Trophoblast cell (in vitro differentiated cells and primary cell): ENCODE measurements at regions not wholly inside any gene's neighbourhood (a gene's known extent, or its start where the extent isn't known, plus 50 kb on each side); places are given as distances from the start of the nearest gene placed in this dataset.

ENCODE experiments used
- DNase-seq, 2 donors: peaks; one replicate each; pipeline ENCODE4 v3.0.0-alpha.2; 2016
- H2AFZ ChIP-seq: 2 replicates; pipeline ENCODE4 v1.6.1; 2013; ENCODE audit warnings: low read length, moderate library complexity, mild to moderate bottlenecking; ENCODE audit not compliant: insufficient read depth, poor library complexity
- H2AK5ac ChIP-seq: 2 replicates; pipeline ENCODE4 v1.6.1; 2013; ENCODE audit warnings: mild to moderate bottlenecking, low read length
- H2BK120ac ChIP-seq: 2 replicates; pipeline ENCODE4 v1.6.1; 2013; ENCODE audit warnings: low read length, mild to moderate bottlenecking, moderate library complexity; ENCODE audit not compliant: insufficient read depth, poor library complexity
- H2BK12ac ChIP-seq: 2 replicates; pipeline ENCODE4 v1.6.1; 2013; ENCODE audit warnings: mild to moderate bottlenecking, low read length, moderate library complexity
- H2BK5ac ChIP-seq: 2 replicates; pipeline ENCODE4 v1.6.1; 2013; ENCODE audit warnings: low read length, low read depth, moderate library complexity, mild to moderate bottlenecking; ENCODE audit not compliant: poor library complexity
- H3K14ac ChIP-seq: 2 replicates; pipeline ENCODE4 v1.6.1; 2013; ENCODE audit warnings: mild to moderate bottlenecking, low read length
- H3K18ac ChIP-seq: 2 replicates; pipeline ENCODE4 v1.6.1; 2013; ENCODE audit warnings: mild to moderate bottlenecking, low read length
- H3K23ac ChIP-seq: 2 replicates; pipeline ENCODE4 v1.6.1; 2013; ENCODE audit warnings: low read length
- H3K27ac ChIP-seq: 2 replicates; pipeline ENCODE4 v1.5.1; 2013; ENCODE audit warnings: low read depth, mild to moderate bottlenecking, inconsistent platforms, low read length, moderate library complexity
- H3K27me3 ChIP-seq: 2 replicates; pipeline ENCODE4 v1.6.1; 2013; ENCODE audit warnings: inconsistent platforms, mild to moderate bottlenecking, low read length, moderate library complexity; ENCODE audit not compliant: insufficient read depth
- H3K36me3 ChIP-seq, 2 experiments: 1 replicate in 1 of 2; 2 replicates in 1 of 2; pipeline ENCODE4 v1.6.1; 2013; ENCODE audit warnings: low read length in 2 of 2, mild to moderate bottlenecking in 2 of 2, moderate library complexity in 1 of 2; ENCODE audit not compliant: insufficient read depth in 2 of 2, control insufficient read depth in 1 of 2
- H3K4ac ChIP-seq: 2 replicates; pipeline ENCODE4 v1.6.1; 2013; ENCODE audit warnings: low read depth, mild to moderate bottlenecking, low read length, moderate library complexity
- H3K4me1 ChIP-seq, 2 experiments: 1 replicate in 1 of 2; 2 replicates in 1 of 2; pipeline ENCODE4 v1.6.1; 2013; ENCODE audit warnings: low read length in 2 of 2, mild to moderate bottlenecking in 2 of 2, moderate library complexity in 1 of 2; ENCODE audit not compliant: insufficient read depth in 2 of 2, control insufficient read depth in 1 of 2
- H3K4me2 ChIP-seq: 2 replicates; pipeline ENCODE4 v1.6.1; 2013; ENCODE audit warnings: inconsistent platforms, mild to moderate bottlenecking, low read length, moderate library complexity
- H3K4me3 ChIP-seq: 2 replicates; pipeline ENCODE4 v1.5.1; 2013; ENCODE audit warnings: mild to moderate bottlenecking, low read depth, low read length, inconsistent platforms
- H3K79me1 ChIP-seq: one replicate; pipeline ENCODE4 v1.6.1; 2013; ENCODE audit warnings: low read length
- H3K79me2 ChIP-seq: 2 replicates; pipeline ENCODE4 v1.6.1; 2013; ENCODE audit warnings: low read length, mild to moderate bottlenecking; ENCODE audit not compliant: control insufficient read depth, insufficient read depth, poor library complexity
- H3K9ac ChIP-seq: 2 replicates; pipeline ENCODE4 v1.6.1; 2013; ENCODE audit warnings: mild to moderate bottlenecking, low read length
- H3K9me3 ChIP-seq: 2 replicates; pipeline ENCODE4 v1.6.1; 2013; ENCODE audit warnings: low read depth, mild to moderate bottlenecking, control low read depth, inconsistent platforms, low read length; ENCODE audit not compliant: insufficient read depth
- H4K12ac ChIP-seq: 2 replicates; pipeline ENCODE4 v1.6.1; 2013; ENCODE audit warnings: low read depth, mild to moderate bottlenecking, low read length, moderate library complexity
- H4K8ac ChIP-seq: 2 replicates; pipeline ENCODE4 v1.6.1; 2013; ENCODE audit warnings: low read depth, mild to moderate bottlenecking, low read length, moderate library complexity
- H4K91ac ChIP-seq: one replicate; pipeline ENCODE4 v1.6.1; 2013; ENCODE audit warnings: low read depth, mild to moderate bottlenecking, low read length, moderate library complexity
- WGBS: extraction: QIAGEN DNeasy Blood & Tissue Kit; methylation state at CpG from one replicate; pipeline ENCODE4 v1.1.7; 2013; ENCODE audit warnings: missing lambda C conversion rate; ENCODE audit not compliant: insufficient read length, insufficient coverage; ENCODE audit errors: extremely low coverage; 5-methylcytosine and 5-hydroxymethylcytosine counted together

- Histone ChIP-seq H3K79me1 (no peaks in the 10 kb centered on the region), H3K9ac (no peak overlapping the region), H3K4ac (no peak overlapping the region), H4K91ac (no peak overlapping the region), H2BK120ac (no peak overlapping the region), H4K12ac (no peak overlapping the region), H2AFZ (no peak overlapping the region), H3K4me3 (no peak overlapping the region), H3K79me2 (no peaks in the 10 kb centered on the region), H2BK12ac (no peak overlapping the region), H3K27me3 (no peaks in the 10 kb centered on the region), H3K18ac (no peak overlapping the region), H3K27ac (no peak overlapping the region), H2BK5ac (no peak overlapping the region), H3K4me1 (no peaks in the 10 kb centered on the region), H3K9me3 (peaks cover 3% of the 10 kb centered on the region), H3K14ac (no peak overlapping the region), H3K23ac (no peak overlapping the region), H2AK5ac (no peak overlapping the region), H3K36me3 (no peaks in the 10 kb centered on the region), H4K8ac (no peak overlapping the region), H3K4me2 (no peak overlapping the region)
- no CpG with 5 or more reads among the region's 1 CpG for WGBS
- DNase-seq = no peak
Observed at GRCh38 chr3:16818945-16819344, 65.8 kb upstream of the PLCL2 start.

- H3K27ac ChIP-seq = no peak overlapping the region
- no peak overlapping the region for H2BK5ac ChIP-seq
- H3K18ac ChIP-seq = no peak overlapping the region
- no peak for DNase-seq
- no peak overlapping the region for H3K4me3 ChIP-seq
- H3K23ac ChIP-seq = no peak overlapping the region
- peaks cover 3% of the 10 kb centered on the region for H3K9me3 ChIP-seq
- H4K8ac ChIP-seq = no peak overlapping the region
- no peak overlapping the region for H4K91ac ChIP-seq
- H3K4ac ChIP-seq = no peak overlapping the region
- no peaks in the 10 kb centered on the region for H3K36me3 ChIP-seq
- H3K79me2 ChIP-seq = no peaks in the 10 kb centered on the region
- H2BK120ac ChIP-seq = no peak overlapping the region
- H3K14ac ChIP-seq = no peak overlapping the region
- H2AK5ac ChIP-seq = no peak overlapping the region
- H3K27me3 ChIP-seq = no peaks in the 10 kb centered on the region
- no peak overlapping the region for H3K4me2 ChIP-seq
- no peaks in the 10 kb centered on the region for H3K4me1 ChIP-seq
- H3K9ac ChIP-seq = no peak overlapping the region
- H2AFZ ChIP-seq = no peak overlapping the region
- H3K79me1 ChIP-seq = no peaks in the 10 kb centered on the region
- H4K12ac ChIP-seq = no peak overlapping the region
- no peak overlapping the region for H2BK12ac ChIP-seq
Observed at GRCh38 chr3:16820485-16820884, 64.3 kb upstream of the PLCL2 start.

- no peak overlapping the region for H3K27ac ChIP-seq
- H3K9ac ChIP-seq = no peak overlapping the region
- no peaks in the 10 kb centered on the region for H3K4me1 ChIP-seq
- no peak overlapping the region for H3K23ac ChIP-seq
- H3K14ac ChIP-seq = no peak overlapping the region
- H4K8ac ChIP-seq = no peak overlapping the region
- peaks cover 3% of the 10 kb centered on the region for H3K9me3 ChIP-seq
- H3K4me3 ChIP-seq = no peak overlapping the region
- H2BK5ac ChIP-seq = no peak overlapping the region
- no peak overlapping the region for H4K12ac ChIP-seq
- no peak overlapping the region for H2AK5ac ChIP-seq
- H3K27me3 ChIP-seq = no peaks in the 10 kb centered on the region
- no peak overlapping the region for H4K91ac ChIP-seq
- WGBS = no CpG with 5 or more reads among the region's 4 CpGs
- H2BK12ac ChIP-seq = no peak overlapping the region
- H3K79me2 ChIP-seq = no peaks in the 10 kb centered on the region
- H3K4me2 ChIP-seq = no peak overlapping the region
- no peak overlapping the region for H3K4ac ChIP-seq
- no peak overlapping the region for H3K18ac ChIP-seq
- DNase-seq = no peak
- no peak overlapping the region for H2BK120ac ChIP-seq
- H3K79me1 ChIP-seq = no peaks in the 10 kb centered on the region
- H2AFZ ChIP-seq = no peak overlapping the region
- no peaks in the 10 kb centered on the region for H3K36me3 ChIP-seq
Observed at GRCh38 chr3:16821053-16821452, 63.7 kb upstream of the PLCL2 start.

GRCh38 chr3:16824081-16824696, 60.6 kb upstream of the PLCL2 start:
- H2BK120ac ChIP-seq = no peak overlapping the region
- no peak overlapping the region for H4K91ac ChIP-seq
- no peak overlapping the region for H2BK5ac ChIP-seq
- H4K12ac ChIP-seq = no peak overlapping the region
- WGBS = no CpG with 5 or more reads among the region's 5 CpGs
- H4K8ac ChIP-seq = no peak overlapping the region
- H3K23ac ChIP-seq = no peak overlapping the region
- H3K4me2 ChIP-seq = no peak overlapping the region
- H3K4me3 ChIP-seq = no peak overlapping the region
- H3K4me1 ChIP-seq = no peaks in the 10 kb centered on the region
- no peak overlapping the region for H2BK12ac ChIP-seq
- no peak overlapping the region for H3K27ac ChIP-seq
- no peak overlapping the region for H2AK5ac ChIP-seq
- H3K9me3 ChIP-seq = peaks cover 3% of the 10 kb centered on the region
- DNase-seq = no peak
- no peaks in the 10 kb centered on the region for H3K79me1 ChIP-seq
- no peak overlapping the region for H2AFZ ChIP-seq
- H3K14ac ChIP-seq = no peak overlapping the region
- H3K9ac ChIP-seq = no peak overlapping the region
- H3K18ac ChIP-seq = no peak overlapping the region
- no peaks in the 10 kb centered on the region for H3K27me3 ChIP-seq
- H3K79me2 ChIP-seq = no peaks in the 10 kb centered on the region
- no peak overlapping the region for H3K4ac ChIP-seq
- H3K36me3 ChIP-seq = no peaks in the 10 kb centered on the region
